ENCODE measurements at regions not wholly inside any gene's neighbourhood (a gene's known extent, or its start where the extent isn't known, plus 50 kb on each side); places are given as distances from the start of the nearest gene placed in this dataset.
"Not testable (repeated sequence)": the region's sequence is repeated elsewhere in the genome, so short reads cannot be mapped to it uniquely, and the experiment has no call there.

DNA sequence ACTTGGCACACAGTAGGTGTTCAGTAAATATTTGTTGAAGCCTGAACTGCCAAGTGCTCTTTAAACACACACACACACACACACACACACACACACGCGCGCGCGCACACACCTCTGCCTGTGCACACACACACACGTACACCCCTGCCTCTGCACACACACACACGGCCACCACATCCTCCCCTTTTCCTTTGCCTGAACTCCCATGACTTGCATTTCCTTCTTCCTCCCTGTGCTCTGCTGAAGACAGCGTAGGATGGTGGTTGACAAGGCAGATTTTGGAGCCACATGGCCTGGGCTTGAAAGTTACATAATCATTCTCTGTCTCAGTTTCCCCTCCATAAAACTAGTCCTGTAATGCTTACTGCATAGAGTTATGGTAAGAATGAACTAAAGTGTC is 712.3 kb downstream of the PTPRU start:
- no peak for DNase-seq

DNA sequence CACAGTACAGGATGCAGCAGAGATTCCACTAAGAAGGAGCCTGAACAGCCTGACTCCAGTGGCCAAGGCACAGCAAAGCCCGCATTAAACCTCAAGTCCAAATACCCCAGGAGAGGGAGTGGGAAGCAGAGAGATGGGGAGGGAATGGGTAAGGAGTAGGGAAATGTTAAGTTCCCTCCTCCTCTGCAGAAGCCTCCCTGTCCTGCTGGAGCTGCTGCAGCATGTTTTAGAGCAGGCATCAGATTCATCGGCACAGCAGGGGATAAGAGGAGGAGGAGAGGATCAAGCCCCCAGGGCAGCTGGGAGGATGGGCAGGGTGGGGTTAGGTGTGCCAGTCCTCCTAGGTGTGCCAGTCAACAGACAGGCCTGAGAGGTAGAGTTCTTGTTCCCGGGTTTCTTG is 709.7 kb downstream of the PTPRU start:
- no peak for DNase-seq

GRCh38 chr1:29945426-29945825 is 709.1 kb downstream of the PTPRU start:
- no peak for DNase-seq

DNA sequence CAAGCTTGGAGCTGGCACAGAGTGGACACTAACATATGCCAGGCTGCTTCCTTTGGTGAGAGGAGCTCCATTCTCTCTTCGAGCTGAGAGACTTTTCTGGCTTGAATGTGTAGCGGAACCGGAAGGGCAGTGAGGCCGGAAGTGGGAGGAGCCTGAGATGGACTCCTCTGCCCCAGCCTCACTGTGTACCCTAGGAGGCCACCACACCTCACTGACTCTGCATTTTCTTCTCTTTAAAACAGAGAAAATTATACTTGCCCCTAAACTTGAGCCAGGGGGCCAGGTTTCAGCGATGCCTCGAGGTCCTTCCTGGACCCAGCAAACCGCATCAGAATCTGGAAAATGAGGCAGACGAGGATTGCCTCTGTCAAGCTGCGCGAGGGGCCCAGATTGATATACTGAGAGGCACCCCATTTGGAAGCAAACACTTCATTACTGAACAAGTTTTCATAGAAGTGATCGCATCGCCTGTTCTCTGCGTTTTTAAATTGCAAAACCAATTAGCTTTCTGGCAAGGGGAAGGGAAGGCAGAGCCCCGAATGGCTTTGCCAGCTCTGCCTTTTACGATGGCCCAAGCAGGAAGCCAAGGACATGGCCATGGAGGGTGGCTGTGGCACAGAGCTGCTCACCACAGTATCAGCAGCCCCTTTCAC is 708.1 kb downstream of the PTPRU start:
- DNase-seq, result no peak

DNA sequence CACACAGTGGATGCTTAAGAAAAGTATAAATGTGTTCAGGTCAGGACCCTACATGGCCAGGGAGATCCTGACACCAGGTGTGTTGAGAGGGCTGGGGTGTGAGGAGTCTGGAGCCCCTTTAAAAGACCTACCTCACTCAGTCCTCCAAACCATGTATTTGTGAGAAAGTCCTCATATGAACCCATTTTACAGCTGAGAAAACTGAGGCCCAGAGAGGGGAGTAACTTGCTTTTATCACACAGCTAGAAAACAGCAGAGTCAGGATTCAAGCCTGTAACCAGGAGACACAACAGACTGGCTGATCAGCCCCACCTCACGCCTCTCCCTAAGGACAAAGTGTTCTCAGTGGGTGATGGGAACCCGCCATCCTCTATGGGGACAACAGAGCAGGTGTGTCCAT is 706.7 kb downstream of the PTPRU start:
- DNase-seq, result no peak

- no peak for DNase-seq
These were observed 702.8 kb downstream of the PTPRU start for GRCh38 chr1:29939079-29939478.

DNA sequence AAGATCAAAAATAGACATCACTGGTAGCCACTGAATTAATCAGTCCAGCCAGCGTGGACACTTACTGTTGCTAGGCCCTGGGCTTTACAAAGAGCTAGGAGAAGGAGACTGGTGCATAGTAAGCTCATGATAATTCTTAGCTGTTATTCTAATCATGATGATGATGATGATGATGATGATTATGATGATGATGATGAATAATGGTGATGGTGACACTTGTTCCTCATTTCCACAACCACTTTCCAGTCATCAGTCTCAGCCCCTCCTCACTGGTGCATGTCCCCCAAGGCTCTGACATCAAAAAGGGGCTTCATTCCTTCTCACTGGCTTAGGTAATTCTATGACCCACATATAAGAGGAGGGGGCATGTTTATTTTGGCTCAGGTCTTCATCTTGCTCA is 701.0 kb downstream of the PTPRU start:
- no peak for DNase-seq

DNA sequence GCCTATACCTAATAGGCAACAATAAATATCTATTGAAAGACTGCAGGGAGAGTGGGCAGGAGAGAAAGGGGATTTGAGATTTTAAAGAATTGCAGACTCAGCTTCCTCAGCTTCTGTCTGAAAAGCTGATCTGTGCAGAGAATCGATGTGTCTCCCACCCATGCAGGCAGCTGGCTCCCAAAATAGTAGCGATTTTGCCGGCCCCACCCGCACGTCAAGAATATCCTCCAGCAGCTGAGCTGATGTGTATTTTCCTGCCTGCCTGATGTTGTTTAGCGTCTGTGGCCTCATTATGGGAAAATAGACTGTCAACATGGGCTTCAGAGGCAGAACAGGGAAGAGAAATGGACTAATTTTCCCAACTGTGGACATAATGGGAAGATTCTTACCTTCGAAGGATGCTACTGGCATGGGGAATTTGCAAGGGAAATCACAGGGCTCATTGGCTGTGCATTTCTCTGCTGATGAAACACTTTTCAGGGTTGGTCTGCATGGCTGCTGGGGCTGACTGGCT is 699.8 kb downstream of the PTPRU start:
- DNase-seq, result no peak

GRCh38 chr1:29934255-29934772 is 698.0 kb downstream of the PTPRU start:
- no peak for DNase-seq

GRCh38 chr1:29933067-29933466 is 696.7 kb downstream of the PTPRU start:
- DNase-seq, result peak; percentile 25

GRCh38 chr1:29932626-29933025 is 696.3 kb downstream of the PTPRU start:
- DNase-seq, result no peak

- no peak for DNase-seq
These were observed 695.3 kb downstream of the PTPRU start for GRCh38 chr1:29931477-29932175.

DNA sequence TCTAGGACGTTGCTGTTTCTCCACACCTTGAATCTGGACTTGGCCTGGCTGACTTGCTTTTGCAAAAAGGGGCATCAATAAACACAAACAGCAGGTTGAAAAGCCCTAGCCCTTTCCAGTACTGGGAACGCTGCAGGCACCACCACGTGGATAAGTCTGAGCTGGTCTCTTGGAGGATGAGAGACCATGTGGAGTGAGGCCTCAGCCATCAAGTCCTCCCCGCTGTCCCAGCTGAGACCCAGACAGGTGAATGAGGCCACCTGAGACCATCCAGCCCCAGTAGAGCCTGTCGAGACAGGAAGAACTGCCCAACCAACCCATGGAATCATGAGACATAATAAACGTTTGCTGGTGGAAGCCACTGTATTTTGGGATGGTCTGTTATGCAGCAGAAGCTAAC is 688.7 kb downstream of the PTPRU start:
- DNase-seq, result no peak

- DNase-seq, result no peak
These were observed 687.7 kb downstream of the PTPRU start for GRCh38 chr1:29924017-29924431.

GRCh38 chr1:29921741-29922140 is 685.4 kb downstream of the PTPRU start:
- DNase-seq, result no peak

DNA sequence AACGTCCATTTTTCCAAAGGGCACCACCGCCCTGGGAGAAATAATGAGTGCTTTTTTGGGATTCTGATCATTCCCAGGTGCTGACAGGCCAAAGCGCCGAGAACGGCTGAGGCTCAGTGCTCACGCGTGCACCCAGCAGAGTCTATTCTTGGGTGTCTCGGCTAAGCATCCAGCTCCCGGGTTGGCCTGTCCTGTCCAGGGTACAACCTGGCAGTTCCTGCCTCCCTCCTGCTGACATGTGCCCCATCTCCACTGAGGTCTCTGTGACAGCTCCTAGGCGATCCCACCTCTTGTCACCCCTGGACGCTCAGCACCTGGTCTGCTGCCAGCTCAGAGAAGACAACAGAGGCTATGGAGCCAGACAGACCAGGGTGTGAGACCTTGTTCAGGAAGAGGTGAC is 684.5 kb downstream of the PTPRU start:
- DNase-seq, result no peak

DNA sequence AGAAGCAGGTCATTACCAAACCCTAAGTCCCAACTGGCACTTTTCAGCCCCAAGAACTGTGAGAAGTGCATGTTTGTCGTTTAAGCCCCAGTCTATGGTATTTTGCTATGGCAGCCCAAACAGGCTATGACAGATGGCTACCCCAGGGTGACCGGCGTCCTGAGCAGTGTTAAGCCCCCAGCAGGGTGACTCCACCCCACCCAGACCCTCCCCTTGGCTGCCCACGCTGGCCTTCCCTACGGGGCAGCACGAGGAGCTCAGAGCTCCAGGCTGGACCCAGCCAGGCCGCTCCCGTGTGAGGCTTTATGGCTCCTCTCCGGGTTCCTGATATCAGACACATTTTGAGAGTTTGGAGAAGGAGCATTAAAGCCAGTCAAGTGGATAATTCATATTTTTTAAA is 684.0 kb downstream of the PTPRU start:
- DNase-seq, result no peak

- not testable (repeated sequence) for DNase-seq
These were observed 682.7 kb downstream of the PTPRU start for GRCh38 chr1:29919041-29919440.

DNA sequence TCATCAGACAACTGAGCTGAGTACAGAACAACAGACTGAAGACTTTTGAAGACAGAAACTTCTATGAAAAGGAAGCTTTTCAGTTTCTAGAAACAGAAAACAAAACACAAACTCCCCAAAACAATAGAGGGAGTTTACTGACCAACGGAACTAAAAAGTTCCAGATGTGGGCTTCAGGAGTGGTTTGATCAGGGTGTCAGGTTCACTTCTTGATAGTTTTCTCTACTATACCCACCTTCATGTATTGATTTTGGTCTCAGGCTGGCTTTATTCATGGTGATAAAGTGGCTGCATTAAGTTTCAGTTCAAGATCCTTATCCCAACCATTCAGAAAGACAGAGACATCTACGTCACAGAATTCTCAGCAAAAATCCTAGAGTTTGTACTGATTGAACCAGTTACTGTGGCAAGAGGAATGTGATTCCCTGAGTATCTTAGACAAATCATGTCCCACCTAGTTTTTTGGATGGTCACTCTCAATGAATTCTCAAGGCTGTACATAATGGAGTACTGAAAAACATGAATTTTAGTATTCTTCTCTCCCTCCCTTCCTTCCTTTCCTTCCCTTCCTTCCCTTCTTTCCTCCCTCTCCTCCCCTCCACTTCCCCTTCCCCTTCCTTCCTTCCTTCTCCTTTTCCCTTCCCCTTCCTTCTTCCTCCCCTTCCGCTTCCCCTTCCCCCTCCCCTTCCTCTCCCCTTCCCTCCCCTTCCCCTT is 680.5 kb downstream of the PTPRU start:
- no peak for DNase-seq

- no peak for DNase-seq
These were observed 678.6 kb downstream of the PTPRU start for GRCh38 chr1:29914936-29915335.

DNA sequence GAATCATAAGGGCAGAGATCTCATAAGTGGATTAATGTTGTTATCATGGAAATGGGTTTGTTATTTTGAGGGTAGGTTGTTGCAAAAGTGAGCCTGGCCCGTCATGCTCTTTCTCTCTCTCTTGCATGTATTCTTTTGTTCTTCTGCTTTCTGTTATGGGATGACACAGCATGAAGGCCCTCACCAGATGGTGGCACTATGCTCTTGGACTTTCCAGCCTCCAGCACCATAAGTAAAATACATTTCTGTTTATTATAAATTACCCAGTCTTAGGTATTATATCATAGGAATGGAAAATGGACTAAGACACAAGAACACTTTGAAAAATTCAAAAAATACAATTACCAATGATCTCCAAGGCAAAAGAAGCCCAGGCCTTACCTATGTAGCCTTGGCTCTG is 676.1 kb downstream of the PTPRU start:
- no peak for DNase-seq

GRCh38 chr1:29909962-29910361 is 673.6 kb downstream of the PTPRU start:
- DNase-seq, result no peak

DNA sequence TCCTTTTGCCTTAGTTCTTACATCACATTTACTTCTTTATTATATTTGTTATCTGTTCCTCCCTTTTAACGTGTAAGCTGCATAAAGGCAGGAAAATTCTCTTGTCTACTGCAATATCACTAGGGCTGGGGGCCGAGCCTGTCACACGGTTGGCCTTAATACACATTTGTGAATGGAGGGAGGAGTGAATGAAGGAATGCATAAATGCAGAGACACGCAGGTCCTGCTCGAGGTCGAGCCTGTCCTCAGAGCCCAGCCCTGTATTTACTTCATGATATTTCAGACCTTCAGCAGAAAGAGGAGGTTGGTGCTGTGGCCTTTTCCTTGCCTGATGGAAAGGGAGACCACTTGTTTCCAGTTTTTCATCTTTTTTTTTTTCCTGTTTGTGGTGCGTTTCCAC is 671.3 kb downstream of the PTPRU start:
- DNase-seq, result no peak

DNA sequence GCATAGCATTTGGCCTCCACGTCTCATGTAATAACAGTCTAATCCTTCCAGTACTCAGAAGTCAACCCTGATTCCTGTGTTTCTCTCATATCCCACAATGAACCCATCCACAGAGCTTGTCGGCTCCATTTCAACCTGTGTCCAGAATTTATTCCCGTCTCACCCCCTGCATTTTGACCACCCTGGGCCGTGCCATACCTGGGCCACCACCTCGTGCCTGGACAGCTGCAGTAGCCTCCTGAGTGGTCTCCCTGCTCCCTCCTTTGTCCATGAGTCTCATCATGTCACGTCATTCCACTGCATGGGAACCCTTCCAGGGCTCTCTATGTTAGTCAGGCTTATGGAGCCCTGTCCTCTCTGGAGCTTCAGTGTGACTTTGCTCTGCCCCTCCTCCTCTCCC is 670.6 kb downstream of the PTPRU start:
- DNase-seq, result no peak
